Transverse colon (tissue), 4 donors: ENCODE measurements at regions not wholly inside any gene's neighbourhood (a gene's known extent, or its start where the extent isn't known, plus 50 kb on each side); places are given as distances from the start of the nearest gene placed in this dataset.

ENCODE experiments used
- POLR2AphosphoS5 ChIP-seq, 3 donors: sonication (generic); formaldehyde crosslinking; IDR thresholded peaks; one replicate each; pipeline ENCODE4 v1.6.1; 2016; ENCODE audit warnings: antibody characterized with exemption in 3 of 3
- TF ChIP-seq, protein P1 (sequence below), 5 experiments: fragments of 200-600 bp in 3 of 5; fragments of 450-650 bp in 2 of 5; sonication (generic) in 3 of 5; IDR thresholded peaks; 1 replicate in 2 of 5; 2 replicates in 3 of 5; pipeline ENCODE4 v1.5.1; 2016 to 2017; ENCODE audit warnings: antibody characterized with exemption in 5 of 5, inconsistent platforms in 3 of 5, mild to moderate bottlenecking in 2 of 5, moderate library complexity in 1 of 5

DNA sequence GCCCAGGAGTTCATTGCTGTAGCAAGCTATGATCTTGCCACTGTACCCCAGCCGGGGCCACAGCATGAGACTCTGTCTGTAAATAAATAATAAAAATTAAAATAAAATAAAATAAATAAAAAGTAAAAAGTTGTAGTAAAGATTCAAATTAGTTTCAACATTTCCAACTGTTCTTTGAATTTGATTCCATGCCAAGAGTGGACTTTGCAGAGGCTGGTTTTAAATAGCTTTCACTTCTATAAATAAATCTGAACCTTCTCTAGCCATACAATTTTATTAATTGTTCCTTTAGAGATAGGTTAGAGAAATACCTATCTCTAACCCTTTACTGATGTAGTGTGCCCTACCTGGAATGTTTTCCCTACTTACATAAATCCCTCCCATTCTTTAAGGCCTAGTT, 129.7 kb upstream of the SLIT3 start:
- TF ChIP-seq, protein P1, sequence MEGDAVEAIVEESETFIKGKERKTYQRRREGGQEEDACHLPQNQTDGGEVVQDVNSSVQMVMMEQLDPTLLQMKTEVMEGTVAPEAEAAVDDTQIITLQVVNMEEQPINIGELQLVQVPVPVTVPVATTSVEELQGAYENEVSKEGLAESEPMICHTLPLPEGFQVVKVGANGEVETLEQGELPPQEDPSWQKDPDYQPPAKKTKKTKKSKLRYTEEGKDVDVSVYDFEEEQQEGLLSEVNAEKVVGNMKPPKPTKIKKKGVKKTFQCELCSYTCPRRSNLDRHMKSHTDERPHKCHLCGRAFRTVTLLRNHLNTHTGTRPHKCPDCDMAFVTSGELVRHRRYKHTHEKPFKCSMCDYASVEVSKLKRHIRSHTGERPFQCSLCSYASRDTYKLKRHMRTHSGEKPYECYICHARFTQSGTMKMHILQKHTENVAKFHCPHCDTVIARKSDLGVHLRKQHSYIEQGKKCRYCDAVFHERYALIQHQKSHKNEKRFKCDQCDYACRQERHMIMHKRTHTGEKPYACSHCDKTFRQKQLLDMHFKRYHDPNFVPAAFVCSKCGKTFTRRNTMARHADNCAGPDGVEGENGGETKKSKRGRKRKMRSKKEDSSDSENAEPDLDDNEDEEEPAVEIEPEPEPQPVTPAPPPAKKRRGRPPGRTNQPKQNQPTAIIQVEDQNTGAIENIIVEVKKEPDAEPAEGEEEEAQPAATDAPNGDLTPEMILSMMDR (IDR thresholded peaks at IDR 0.05): no peak
- TF ChIP-seq POLR2AphosphoS5 (IDR thresholded peaks at IDR 0.05): no peak
